ENCODE measurements at regions not wholly inside any gene's neighbourhood (a gene's known extent, or its start where the extent isn't known, plus 50 kb on each side); places are given as distances from the start of the nearest gene placed in this dataset.

DNA sequence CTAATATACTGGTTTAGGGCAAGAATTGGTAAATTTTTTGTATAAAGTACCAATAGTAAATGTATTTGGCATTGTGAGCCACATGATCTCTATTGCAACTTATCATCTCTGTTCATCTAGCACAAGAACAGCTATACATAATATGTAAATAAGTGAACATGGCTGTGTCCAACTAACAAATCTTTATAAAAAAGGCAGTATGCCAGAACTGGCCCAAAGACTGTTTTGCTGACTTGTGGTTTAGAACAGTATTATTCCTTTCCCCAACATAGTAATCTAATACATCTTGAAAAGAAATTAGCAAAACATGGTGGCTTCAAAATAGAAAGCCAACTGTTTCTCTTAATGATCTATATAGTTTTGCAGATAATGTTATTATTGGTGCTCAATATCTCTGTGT lies 441.4 kb upstream of the CELF4 start:
- no peaks in the 10 kb centered on the region for H3K9me3 ChIP-seq (ENCODE audit: insufficient read depth, low read depth, low read length)
- Mint-ChIP-seq H3K27me3 (ENCODE audit: low read depth, unreplicated experiment) (no peaks in the 10 kb centered on the region), H3K9me3 (ENCODE audit: unreplicated experiment) (peaks cover 3% of the 10 kb centered on the region), H3K4me1 (ENCODE audit: low read depth, unreplicated experiment) (peaks cover 7% of the 10 kb centered on the region), H3K36me3 (ENCODE audit: low read depth, unreplicated experiment) (no peaks in the 10 kb centered on the region), H3K27ac (ENCODE audit: unreplicated experiment) (no peak overlapping the region), H3K4me3 (ENCODE audit: unreplicated experiment) (no peak overlapping the region)
- FAIRE-seq: no peak
- TF ChIP-seq CTCF (IDR thresholded peaks at IDR 0.05; ENCODE audit: insufficient read depth, low read depth, low read length) (no peak), EZH2 (IDR thresholded peaks at IDR 0.05; ENCODE audit: insufficient read depth, low read length) (no peak)
- H4K20me1 ChIP-seq (ENCODE audit: insufficient read depth, low read length): no peaks in the 10 kb centered on the region
- H3K79me2 ChIP-seq (ENCODE audit: insufficient read depth, low read length): no peaks in the 10 kb centered on the region
- no peaks in the 10 kb centered on the region for H3K36me3 ChIP-seq (ENCODE audit: insufficient read depth, low read length)
- H3K4me2 ChIP-seq (ENCODE audit: low read length): no peak overlapping the region
- no peak overlapping the region for H3K27ac ChIP-seq (ENCODE audit: low read depth, low read length)
- H3K4me3 ChIP-seq (ENCODE audit: insufficient read depth, low read depth, low read length): no peak overlapping the region
- no peaks in the 10 kb centered on the region for H3K4me1 ChIP-seq (ENCODE audit: insufficient read depth, low read length)
- H2AFZ ChIP-seq (ENCODE audit: low read depth, low read length): no peak overlapping the region
- no peak overlapping the region for H3K9ac ChIP-seq (ENCODE audit: low read length)
- H3K27me3 ChIP-seq (ENCODE audit: insufficient read depth, low read length): no peaks in the 10 kb centered on the region
- DNase-seq (ENCODE audit: low read depth): no peak

- no peaks in the 10 kb centered on the region for H3K36me3 ChIP-seq (ENCODE audit: insufficient read depth, low read length)
- FAIRE-seq (no peak), DNase-seq (ENCODE audit: low read depth) (no peak)
- no peaks in the 10 kb centered on the region for H3K9me3 ChIP-seq (ENCODE audit: insufficient read depth, low read depth, low read length)
- Mint-ChIP-seq H3K27me3 (ENCODE audit: low read depth, unreplicated experiment) (no peaks in the 10 kb centered on the region), H3K4me1 (ENCODE audit: low read depth, unreplicated experiment) (peaks cover 7% of the 10 kb centered on the region), H3K9me3 (ENCODE audit: unreplicated experiment) (peaks cover 3% of the 10 kb centered on the region), H3K4me3 (ENCODE audit: unreplicated experiment) (no peak overlapping the region), H3K36me3 (ENCODE audit: low read depth, unreplicated experiment) (no peaks in the 10 kb centered on the region), H3K27ac (ENCODE audit: unreplicated experiment) (no peak overlapping the region)
- no peak overlapping the region for H3K9ac ChIP-seq (ENCODE audit: low read length)
- H3K27me3 ChIP-seq (ENCODE audit: insufficient read depth, low read length): no peaks in the 10 kb centered on the region
- H4K20me1 ChIP-seq (ENCODE audit: insufficient read depth, low read length): no peaks in the 10 kb centered on the region
- H3K4me1 ChIP-seq (ENCODE audit: insufficient read depth, low read length): no peaks in the 10 kb centered on the region
- H3K4me2 ChIP-seq (ENCODE audit: low read length): no peak overlapping the region
- H2AFZ ChIP-seq (ENCODE audit: low read depth, low read length): no peak overlapping the region
- H3K27ac ChIP-seq (ENCODE audit: low read depth, low read length): no peak overlapping the region
- no peak overlapping the region for H3K4me3 ChIP-seq (ENCODE audit: insufficient read depth, low read depth, low read length)
- no peaks in the 10 kb centered on the region for H3K79me2 ChIP-seq (ENCODE audit: insufficient read depth, low read length)
- TF ChIP-seq EZH2 (IDR thresholded peaks at IDR 0.05; ENCODE audit: insufficient read depth, low read length) (no peak), CTCF (IDR thresholded peaks at IDR 0.05; ENCODE audit: insufficient read depth, low read depth, low read length) (no peak)
These were observed 440.9 kb upstream of the CELF4 start for GRCh38 chr18:38006541-38006940.

DNA sequence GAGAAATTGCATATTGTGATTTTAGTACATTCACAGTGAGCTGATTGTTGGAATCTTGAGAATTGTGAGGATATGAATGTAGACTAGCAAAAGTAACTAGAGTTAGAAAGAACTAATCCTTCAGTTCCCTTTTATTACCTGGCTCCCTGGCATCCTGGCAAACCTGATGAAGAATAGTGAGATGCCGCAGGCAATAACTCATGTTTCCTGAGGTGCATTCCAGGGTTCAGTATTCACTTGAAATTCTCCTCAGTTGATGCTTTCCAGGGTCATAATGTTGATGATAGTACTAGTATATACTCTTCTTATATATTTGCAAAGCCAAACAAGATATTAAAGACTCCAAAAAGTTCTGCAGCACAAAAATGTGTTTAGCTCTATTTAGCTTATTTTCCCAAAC lies 432.1 kb upstream of the CELF4 start:
- H3K9me3 ChIP-seq (ENCODE audit: insufficient read depth, low read depth, low read length): no peaks in the 10 kb centered on the region
- no peak overlapping the region for H3K9ac ChIP-seq (ENCODE audit: low read length)
- FAIRE-seq (no peak), DNase-seq (ENCODE audit: low read depth) (no peak)
- Mint-ChIP-seq H3K36me3 (ENCODE audit: low read depth, unreplicated experiment) (no peaks in the 10 kb centered on the region), H3K4me1 (ENCODE audit: low read depth, unreplicated experiment) (peaks cover 4% of the 10 kb centered on the region), H3K27ac (ENCODE audit: unreplicated experiment) (no peak overlapping the region), H3K4me3 (ENCODE audit: unreplicated experiment) (no peak overlapping the region), H3K27me3 (ENCODE audit: low read depth, unreplicated experiment) (no peaks in the 10 kb centered on the region), H3K9me3 (ENCODE audit: unreplicated experiment) (no peaks in the 10 kb centered on the region)
- no peaks in the 10 kb centered on the region for H3K36me3 ChIP-seq (ENCODE audit: insufficient read depth, low read length)
- H3K27me3 ChIP-seq (ENCODE audit: insufficient read depth, low read length): no peaks in the 10 kb centered on the region
- no peak overlapping the region for H3K4me3 ChIP-seq (ENCODE audit: insufficient read depth, low read depth, low read length)
- no peak for TF ChIP-seq EZH2 (IDR thresholded peaks at IDR 0.05; ENCODE audit: insufficient read depth, low read length)
- no peak for TF ChIP-seq CTCF (IDR thresholded peaks at IDR 0.05; ENCODE audit: insufficient read depth, low read depth, low read length)
- H2AFZ ChIP-seq (ENCODE audit: low read depth, low read length): no peak overlapping the region
- no peak overlapping the region for H3K4me2 ChIP-seq (ENCODE audit: low read length)
- H3K4me1 ChIP-seq (ENCODE audit: insufficient read depth, low read length): no peaks in the 10 kb centered on the region
- H3K27ac ChIP-seq (ENCODE audit: low read depth, low read length): no peak overlapping the region
- no peaks in the 10 kb centered on the region for H3K79me2 ChIP-seq (ENCODE audit: insufficient read depth, low read length)
- H4K20me1 ChIP-seq (ENCODE audit: insufficient read depth, low read length): no peaks in the 10 kb centered on the region
